GM10266 (cell line): ENCODE measurements at regions not wholly inside any gene's neighbourhood (a gene's known extent, or its start where the extent isn't known, plus 50 kb on each side); places are given as distances from the start of the nearest gene placed in this dataset.
"Not testable (repeated sequence)": the region's sequence is repeated elsewhere in the genome, so short reads cannot be mapped to it uniquely, and the experiment has no call there.

Experiments used
- DNase-seq: peaks from one replicate; pipeline ENCODE4 v3.0.0; 2012; ENCODE audit errors: extremely low spot score
- CTCF ChIP-seq: IDR thresholded peaks from 2 replicates; pipeline ENCODE4 v1.5.1; 2012; ENCODE audit warnings: mild to moderate bottlenecking, low read depth; ENCODE audit not compliant: control insufficient read depth, insufficient read depth; ENCODE audit errors: missing control alignments

GRCh38 chr2:75833386-75833785, 122.7 kb upstream of the GCFC2 start:
- TF ChIP-seq CTCF, result no peak
- no peak for DNase-seq

GRCh38 chr2:75828826-75829225, 118.1 kb upstream of the GCFC2 start:
- TF ChIP-seq CTCF, result no peak
- DNase-seq, result no peak

GRCh38 chr2:75823515-75823914, 112.8 kb upstream of the GCFC2 start:
- DNase-seq, result not testable (repeated sequence)

- DNase-seq, result no peak
- TF ChIP-seq CTCF, result no peak
Observed at GRCh38 chr2:75822336-75822735, 111.6 kb upstream of the GCFC2 start.

GRCh38 chr2:75820693-75821092, 110.0 kb upstream of the GCFC2 start:
- no peak for TF ChIP-seq CTCF
- no peak for DNase-seq

GRCh38 chr2:75810611-75811330, 100.1 kb upstream of the GCFC2 start:
- DNase-seq, result no peak

GRCh38 chr2:75808793-75809535, 98.2 kb upstream of the GCFC2 start:
- no peak for DNase-seq
- no peak for TF ChIP-seq CTCF

More at GRCh38 chr2:75810611-75811330, 100.1 kb upstream of the GCFC2 start:
- no peak for TF ChIP-seq CTCF

GRCh38 chr2:75807992-75808391, 97.3 kb upstream of the GCFC2 start:
- DNase-seq, result no peak
- no peak for TF ChIP-seq CTCF
